OCI-LY1 (cell line): ENCODE measurements at regions not wholly inside any gene's neighbourhood (a gene's known extent, or its start where the extent isn't known, plus 50 kb on each side); places are given as distances from the start of the nearest gene placed in this dataset.

Experiments used
- CTCF ChIP-seq: fragments of 200-600 bp; sonication (generic), shearing (Covaris generic); IDR thresholded peaks from 2 replicates; pipeline ENCODE4 v1.5.1; 2017; ENCODE audit warnings: mild to moderate bottlenecking, antibody characterized with exemption, low read length, moderate library complexity, mixed read lengths
- EZH2 ChIP-seq: fragments of 200-600 bp; sonication (generic), shearing (Covaris generic); IDR thresholded peaks from 2 replicates; pipeline ENCODE4 v1.8.0; 2017; ENCODE audit warnings: borderline replicate concordance, mixed run types, mild to moderate bottlenecking, antibody characterized with exemption, low read length, moderate library complexity, mixed read lengths

- no peak for TF ChIP-seq CTCF
- TF ChIP-seq EZH2, result no peak
Observed at GRCh38 chr4:163592212-163592611, 97.7 kb downstream of the TMA16 start.
